Hematopoietic multipotent progenitor cell treated with erythropoietin and hydrocortisone succinate and interleukin-3 and kit ligand, for 6 days (in vitro differentiated cells): ENCODE measurements at regions not wholly inside any gene's neighbourhood (a gene's known extent, or its start where the extent isn't known, plus 50 kb on each side); places are given as distances from the start of the nearest gene placed in this dataset.
A peak's percentile ranks its signal among the peaks of the same experiment; 100 is the strongest.
"Not testable (repeated sequence)": the region's sequence is repeated elsewhere in the genome, so short reads cannot be mapped to it uniquely, and the experiment has no call there.

Source experiments
- DNase-seq: peaks from one replicate; pipeline ENCODE4 v3.0.0-alpha.2; 2015

DNA sequence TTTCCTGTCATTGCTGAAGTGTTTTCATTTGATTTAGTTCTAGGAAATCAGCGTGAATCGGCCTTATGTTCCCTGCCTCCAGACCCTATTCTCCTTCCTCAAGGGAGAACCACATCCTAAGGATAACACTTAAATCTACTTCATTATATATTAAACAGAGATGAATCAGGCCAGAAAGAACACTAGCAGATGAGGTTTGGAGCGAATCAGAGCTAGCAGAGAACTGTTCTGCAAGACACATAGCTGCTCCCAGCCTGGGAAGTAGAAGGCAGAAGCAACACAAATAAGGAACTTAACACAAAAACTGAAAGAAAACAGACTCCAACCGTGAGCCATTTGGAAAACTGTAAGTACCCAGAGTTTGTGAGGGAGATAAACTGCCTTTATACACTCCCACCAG is 718.2 kb downstream of the SEMA5A start:
- no peak for DNase-seq

DNA sequence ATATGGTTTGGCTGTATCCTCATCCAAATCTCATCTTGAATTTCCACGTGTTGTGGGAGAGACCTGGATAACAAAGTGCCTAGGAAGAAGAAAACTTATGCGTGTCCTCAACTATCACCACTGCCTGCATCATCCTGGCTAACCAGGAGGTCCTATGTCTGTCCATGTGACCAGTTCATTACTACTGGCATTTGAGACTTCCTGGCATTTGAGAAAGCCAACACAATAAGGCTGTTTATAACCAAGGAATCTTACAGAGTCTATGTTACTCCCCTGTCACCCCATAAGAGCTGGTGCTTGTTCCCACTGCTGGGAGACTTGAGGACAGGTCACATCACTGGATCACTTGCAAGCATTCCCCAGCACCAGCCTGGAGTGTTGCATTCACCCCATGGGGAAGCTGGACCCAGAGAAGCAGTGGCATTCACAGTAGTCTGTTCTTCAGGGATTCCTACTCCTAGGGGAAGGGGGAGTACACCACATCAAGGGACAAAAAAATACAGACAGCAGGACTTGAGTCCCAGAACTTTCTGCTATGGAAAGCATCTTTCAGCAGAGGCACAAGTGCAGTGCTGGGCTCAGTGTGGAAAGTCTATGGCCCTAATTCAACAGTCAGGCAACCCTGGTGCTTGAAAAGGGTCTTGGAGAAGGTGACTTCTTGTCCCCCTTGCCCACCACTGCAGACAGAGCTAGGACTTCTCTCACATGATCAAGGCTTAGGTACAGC is 717.1 kb downstream of the SEMA5A start:
- DNase-seq, result no peak

DNA sequence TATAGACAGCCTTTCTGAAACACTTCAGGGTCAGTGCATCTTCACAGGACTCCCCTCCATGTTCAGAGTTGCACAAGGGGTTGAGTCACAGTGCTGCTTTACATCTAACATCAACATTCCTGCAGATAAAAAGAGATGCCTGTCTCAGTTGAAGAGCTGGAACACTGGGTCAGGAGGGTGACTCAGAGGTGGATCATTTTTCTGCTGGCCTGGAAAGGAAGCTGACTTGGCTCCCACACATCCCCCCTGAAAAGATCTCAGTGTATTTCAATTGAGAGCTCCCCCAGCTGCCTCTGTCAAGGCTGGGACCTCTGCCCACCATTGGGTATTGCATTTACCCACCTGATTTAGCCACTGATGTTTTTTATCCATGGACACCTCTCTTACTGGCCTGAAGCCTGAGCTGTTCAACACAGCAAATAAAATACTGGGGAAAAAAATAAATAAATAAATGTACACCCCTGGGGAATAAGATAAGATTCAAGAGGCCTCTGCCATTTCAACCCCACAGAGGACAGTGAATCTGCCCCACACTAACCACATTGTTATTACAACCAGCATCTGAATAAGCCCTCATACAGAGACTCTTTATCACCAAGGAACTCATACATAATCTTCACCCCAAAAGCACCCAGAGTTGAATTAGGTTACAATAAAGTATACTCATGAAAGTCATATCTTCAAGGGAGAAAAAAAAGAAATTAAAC is 716.4 kb downstream of the SEMA5A start:
- no peak for DNase-seq

DNA sequence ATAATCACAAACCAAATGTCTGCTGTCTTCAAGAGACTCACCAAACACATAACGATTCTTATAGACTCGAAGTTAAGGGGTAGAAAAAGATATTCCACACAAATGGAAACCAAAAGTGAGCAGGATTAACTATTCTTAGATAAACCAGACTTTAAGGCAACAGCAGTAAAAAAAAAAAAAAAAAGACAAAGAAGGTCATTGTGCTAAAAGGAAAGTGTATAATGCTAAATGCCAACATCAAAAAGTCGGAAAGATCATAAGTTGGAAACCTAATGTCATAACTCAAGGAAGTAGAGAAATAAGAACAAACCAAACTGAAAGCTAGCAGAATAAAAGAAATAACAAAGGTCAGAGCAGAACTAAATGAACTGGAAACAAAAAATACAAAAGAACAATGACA is 714.6 kb downstream of the SEMA5A start:
- no peak for DNase-seq

DNA sequence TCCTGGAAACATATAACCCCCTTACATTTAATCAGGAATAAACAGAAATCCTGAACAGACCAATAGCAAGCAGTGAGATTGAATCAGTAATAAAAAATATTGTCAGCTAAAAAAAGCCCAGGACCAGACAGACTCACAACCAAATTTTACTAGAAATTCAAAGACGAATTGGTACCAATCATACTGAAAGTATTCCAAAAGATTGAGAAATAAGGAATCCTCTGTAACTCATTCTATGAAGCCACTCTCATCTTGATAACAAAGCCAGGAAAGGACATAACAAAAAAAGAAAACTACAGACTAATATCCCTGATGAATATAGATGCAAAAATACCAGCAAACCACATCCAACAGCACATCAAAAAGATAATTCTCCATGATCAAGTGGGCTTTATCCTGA is 714.0 kb downstream of the SEMA5A start:
- DNase-seq, result no peak

DNA sequence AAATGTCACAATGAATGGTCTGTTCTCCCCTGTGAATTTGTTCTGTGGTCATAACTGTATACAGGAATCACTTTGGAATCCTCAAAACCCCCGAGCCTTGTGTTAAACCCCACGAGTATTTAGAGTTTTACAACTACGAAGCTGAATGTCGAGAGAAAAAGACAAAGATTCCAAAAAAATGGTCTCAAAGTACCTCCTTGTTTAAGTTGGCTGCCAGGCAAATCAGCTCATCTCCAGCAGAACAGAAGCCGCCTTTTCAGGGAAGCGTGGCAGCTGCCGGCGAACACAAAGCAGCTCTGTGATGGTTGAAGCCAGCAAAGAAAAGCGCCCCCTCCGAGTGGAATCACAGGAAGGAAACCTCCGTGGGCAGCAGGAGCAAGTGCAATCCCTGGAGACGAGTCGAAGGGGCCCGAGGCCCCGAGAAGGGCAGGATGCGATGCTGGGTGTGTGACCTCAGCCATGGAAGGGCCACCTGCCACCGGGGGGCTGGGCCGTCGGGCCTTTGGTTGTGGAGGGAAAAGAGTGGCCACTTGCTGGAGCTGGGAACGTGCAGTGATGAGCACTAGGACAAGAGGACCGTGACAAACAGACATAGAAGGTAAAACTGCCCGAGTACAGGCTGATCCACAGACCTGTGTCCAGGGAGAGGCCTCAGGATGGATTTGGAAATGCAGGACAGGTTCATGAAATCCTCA is 706.4 kb downstream of the SEMA5A start:
- DNase-seq, result no peak

DNA sequence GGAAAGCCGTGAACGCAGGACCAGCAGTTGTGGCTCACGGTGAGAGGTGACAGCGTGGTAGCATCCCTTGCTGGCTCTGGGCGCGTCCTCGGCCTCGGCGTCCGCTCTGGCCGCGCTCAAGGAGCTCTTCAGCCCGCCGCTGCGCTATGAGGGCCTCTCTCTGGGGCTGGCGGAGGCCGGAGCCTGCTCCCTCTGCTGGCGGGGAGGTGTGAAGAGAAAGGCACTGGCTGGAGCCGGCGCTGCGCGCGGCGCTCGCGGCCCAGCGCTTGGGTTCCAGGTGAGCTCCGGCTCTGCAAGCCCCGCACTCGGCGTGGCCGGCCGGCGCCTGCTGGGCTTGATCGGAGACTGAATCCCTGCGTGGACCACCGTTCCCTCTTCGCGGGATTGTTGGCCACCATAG is 705.6 kb downstream of the SEMA5A start:
- no peak for DNase-seq

DNA sequence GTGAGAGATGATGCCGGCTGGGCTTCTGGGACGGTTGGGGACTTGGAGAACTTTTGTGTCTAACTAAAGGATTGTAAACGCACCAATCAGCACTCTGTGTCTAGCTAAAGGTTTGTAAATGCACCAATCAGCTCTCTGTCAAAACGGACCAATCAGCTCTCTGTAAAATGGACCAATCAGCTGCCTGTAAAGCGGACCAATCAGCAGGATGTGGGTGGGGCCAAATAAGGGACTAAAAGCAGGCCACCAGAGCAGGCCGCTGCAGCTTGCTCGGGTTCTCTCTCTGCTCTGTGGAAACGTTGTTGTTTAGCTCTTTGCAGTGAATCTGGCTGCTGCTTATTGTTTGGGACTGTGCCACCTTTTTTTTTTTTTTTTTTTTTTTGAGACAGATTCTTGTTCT is 705.1 kb downstream of the SEMA5A start:
- not testable (repeated sequence) for DNase-seq

DNA sequence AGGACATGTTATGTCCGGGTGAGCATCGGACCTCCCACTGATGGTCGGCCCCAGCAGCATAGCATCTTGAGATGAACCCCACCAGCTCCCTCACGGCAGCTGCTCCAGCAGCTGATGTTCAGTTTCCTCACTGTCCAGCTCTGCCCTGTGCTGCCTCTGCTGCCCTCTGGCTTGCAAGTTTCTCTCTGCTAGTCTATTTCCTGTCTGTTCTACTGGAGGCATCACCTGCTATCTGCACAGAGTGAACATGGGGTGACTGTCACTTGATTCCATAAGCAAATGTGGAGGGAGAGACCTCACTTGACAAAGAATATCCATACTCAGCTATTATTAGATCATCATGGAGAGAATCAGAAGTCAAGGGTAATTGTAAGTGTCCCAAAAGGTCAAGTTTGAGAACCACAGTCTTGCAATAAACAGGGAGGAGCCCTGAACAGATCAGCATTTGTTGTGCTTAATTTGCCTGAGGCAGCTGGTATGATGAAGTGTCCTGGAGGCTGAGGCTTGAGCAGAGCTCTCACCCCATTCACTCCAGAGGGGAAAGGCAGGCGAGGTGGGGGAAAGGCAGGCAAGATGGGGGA is 702.8 kb downstream of the SEMA5A start:
- no peak for DNase-seq

DNA sequence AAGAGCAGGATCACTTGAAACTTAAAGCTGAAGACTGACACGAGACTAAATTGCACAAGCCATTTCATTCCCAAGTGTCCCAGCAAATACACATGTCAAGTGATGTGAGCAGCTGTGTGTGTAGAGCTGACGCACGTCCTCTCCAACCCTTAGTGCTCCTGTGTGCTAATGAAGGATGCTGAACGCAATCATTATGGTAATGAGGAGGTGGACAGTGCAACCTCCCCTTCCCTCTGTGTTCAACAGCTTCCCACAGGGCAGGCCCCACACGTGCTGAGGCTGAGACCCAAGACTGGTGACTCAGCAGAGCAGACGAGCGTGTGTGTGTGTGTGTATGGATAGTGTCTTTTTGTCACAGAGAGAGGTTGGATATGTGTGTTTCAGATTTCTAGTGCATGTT is 702.1 kb downstream of the SEMA5A start:
- no peak for DNase-seq

DNA sequence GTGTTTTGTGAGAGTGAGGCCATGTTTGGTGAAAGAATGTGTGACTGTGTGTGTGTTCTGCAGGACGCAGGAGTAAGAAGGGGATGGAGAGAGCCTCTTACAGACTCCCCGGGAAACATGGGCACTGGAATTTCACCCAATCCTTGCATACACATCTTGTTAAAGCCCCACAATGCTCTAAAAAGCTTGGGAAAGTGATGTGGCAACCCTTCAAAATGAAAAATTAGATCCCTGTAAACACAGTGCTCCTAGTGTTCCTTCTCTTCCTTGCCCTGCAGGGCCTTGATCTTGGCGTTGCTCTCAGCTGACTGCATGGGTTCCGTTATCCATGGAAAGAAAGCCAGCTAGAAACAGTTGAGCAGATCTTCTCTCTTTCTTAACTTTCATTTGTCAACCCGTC is 701.7 kb downstream of the SEMA5A start:
- DNase-seq, result no peak

DNA sequence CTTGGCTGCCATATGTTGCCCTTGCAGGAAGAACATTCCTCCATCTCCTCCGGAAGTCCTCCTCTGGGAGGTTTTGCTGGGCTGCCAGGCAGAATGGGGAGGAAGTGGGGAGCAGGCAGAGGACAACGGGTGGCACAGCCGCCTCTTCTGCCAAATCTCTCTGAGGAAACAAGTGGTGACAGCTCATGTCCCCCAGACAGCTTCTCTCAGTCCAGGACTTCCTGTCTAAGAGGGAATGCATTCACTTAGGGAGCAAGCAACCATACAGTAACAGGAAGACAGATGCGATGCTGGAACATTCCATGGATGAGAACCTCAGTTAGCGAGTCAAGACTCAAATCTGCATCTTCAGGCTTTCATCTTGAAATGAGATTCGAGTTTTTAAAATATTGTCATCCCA is 701.0 kb downstream of the SEMA5A start:
- no peak for DNase-seq

DNA sequence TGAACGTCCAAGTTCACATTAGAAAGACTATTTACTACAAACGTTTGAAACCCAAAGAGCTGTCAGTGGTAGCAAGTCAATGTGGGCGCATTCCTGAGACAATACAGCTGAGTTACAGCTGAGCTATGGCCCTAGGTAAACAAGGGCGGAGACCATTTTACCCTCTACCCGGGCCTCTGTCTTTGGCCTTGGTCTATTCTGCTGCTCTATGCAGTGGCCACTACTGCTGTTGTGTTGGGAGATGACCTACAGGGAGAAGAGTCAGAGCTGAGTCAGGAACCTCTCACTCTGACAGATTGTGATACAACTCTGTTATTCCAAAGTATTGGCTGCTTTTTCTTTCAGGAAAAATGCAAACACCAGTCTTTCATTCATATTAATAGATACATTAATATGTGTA is 700.6 kb downstream of the SEMA5A start:
- DNase-seq, result no peak

DNA sequence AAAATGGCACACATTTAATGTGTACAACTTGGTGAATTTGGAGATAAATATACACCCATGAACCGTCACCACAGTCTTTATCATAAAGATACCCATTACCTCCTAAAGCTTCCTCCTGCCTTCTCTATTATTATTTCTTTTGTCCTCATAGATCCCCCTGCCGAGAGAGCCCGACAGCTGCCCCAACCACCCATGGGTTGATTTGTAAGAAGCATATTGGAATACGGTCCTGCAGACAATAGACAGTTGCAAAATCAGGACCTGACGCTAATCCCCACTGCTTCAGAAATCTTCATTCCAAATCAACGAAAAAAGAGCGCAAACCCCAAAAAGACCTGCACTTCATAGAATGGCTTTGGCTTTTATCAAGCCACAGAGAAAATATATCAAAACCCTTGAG is 697.5 kb downstream of the SEMA5A start:
- no peak for DNase-seq

DNA sequence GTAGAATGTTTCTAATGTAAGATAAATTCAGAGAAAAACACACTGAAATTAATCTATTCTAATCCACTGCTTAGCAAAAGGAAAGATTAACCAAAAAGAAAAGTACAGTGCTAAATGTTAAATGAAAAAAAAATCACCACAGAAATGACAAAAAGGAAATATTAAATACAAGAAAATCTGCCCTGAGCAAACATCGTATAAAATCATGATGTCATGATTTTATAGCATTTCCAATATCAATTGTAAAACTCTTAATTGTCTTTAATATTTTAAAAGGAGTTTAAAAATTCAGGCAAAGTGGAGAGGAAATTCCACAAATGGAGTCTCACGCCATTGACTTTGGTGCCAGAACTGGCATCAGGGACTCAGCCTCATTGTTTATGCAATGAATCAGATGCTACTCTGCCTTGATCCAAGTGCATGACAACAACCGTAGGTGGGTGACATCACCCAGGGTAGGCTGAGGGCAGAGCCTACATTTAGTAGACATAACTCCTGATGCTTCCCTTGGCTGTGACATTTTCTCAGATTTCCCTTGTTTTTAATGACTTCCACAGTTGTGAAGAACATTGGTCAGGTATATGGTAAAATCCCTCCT is 696.8 kb downstream of the SEMA5A start:
- DNase-seq, result no peak

DNA sequence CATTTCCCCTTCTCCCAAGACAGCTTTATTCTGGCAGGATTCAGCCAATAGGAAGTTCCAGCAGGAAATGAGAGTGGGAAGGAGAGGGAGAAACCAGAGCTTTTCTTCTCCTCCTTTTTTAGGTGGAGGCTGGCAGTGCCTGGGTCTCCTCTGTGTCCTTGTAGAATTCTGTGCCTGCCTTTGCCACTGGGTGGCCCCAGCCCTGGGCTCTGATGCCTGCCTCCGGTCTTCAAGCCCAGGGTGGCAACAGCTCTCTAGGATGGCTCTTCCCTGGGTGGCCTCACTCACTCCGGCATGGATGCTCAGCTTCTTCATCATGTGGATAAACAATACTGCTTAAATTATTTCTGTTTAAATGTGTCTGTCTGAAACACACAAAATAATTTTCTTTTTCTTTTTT is 694.8 kb downstream of the SEMA5A start:
- DNase-seq, result no peak

DNA sequence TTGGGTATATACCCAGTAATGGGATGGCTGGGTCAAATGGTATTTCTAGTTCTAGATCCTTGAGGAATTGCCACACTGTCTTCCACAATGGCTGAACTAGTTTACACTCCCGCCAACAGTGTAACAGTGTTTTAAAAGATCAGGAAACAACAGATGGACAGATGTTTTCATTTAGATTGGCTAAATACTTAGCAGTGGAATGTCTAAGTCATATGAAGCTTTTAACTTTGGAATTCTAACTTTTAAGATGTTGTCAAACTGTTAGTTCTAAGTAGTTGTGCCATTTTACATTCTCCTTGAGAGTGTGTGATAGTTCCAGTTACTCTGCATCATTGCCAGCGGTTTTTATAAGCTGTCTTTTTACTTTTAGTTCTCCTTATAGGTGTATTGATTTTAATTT is 688.8 kb downstream of the SEMA5A start:
- DNase-seq, result no peak

DNA sequence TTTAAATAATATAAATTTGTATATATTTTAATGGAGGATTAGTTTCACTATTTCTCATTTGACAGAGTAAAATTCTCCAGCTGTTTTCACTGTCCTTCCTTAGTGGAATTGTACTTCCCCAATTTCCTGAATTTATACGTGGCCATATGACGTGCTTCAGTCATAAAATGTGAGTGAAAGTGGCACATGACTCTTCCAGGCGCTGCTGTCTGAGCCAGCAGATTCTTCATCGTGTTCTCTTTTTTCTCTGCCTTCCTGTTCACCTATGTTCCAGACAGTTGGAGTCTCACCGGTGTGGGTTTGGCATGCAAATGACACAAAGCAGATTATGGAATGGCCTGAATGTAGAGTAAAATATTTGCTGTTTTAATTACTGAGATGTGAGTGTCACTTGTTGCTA is 684.1 kb downstream of the SEMA5A start:
- DNase-seq, result no peak

DNA sequence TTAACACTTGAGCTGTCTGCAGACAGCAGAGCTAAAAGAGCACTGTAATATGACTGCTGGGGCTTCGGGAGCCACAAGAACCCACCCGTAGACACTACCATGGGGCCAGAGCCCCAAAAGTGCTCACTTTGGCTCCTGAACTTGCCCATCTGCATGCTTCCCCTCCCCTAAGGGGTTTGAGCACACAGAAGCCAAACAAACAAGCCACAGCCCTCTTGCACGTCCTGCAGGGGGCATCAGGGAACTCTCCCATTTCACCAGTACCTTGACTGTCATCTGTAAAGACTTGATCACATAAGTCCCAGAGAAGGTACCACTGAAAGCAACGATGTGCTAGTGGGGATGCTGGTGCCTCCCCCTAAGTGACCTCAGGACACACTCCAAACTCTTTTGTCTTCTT is 681.8 kb downstream of the SEMA5A start:
- peak; percentile 26 for DNase-seq

DNA sequence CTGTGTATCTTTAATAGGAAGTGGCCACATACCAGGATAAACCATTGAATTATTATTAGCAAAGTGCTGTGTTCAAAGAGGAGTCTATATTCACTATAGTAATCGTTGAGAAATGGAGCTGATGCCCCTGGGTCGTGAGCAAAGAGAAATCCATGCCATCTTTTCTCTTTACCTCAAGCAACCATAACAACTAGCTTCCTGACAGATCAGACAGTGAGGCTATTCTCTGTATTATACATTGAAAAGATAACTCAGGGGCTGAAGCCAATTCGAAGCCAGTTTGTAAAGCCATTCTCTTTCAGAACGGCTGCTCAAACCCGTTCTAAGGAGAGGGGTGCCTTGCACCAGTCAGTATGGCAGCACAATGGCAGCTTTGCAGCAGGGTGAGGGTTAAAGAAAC is 680.6 kb downstream of the SEMA5A start:
- no peak for DNase-seq

DNA sequence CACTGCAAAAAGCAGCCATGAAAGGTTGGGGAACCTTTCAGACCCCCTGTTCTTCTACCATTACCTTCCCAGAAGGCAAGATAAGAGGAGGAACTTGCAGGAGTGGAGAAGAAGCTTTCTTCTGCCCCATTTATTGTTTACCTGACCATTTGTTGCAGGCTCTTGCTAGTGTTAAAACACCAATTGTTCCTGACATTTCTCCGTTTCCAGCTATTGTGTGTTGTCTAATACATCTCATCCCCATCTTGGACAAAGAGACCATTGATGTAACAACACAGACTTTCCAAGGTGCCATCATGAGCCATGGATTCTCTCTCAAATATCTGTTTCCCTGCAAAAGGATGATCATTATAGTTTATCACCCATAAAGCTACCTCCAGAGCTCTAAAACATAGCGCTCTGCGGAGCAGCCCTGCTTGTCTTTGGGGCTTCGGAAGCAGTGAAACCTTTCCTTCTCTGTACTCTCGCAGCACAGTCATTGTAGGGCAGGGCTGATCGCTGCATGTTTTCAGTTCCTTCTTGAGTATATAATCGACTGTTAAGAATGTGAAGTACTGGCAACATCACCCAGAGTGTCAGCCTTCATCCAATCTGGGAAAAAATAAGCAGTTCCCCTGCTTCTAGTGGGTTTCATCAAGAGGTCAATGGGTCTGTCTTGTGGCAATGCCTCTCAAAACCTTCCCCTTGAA is 680.0 kb downstream of the SEMA5A start:
- no peak for DNase-seq

DNA sequence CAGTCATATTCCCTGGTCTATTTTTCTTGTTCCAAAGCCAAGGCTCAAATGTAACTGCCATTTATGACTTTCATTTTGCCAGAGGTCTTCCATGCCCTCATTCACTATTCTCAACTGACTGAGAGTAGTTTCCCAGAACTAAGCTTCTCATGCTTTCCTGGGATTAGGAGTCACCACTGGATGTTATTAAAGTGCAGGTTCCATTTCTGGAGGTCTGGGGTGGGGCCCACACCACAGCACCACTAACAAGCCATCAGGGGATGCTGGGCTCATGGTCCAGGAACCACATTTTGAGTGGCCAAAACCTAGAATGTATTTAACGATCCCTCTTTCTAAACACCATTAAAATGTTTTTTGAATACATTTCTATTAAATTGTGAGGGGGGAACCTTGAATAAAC is 677.6 kb downstream of the SEMA5A start:
- no peak for DNase-seq

DNA sequence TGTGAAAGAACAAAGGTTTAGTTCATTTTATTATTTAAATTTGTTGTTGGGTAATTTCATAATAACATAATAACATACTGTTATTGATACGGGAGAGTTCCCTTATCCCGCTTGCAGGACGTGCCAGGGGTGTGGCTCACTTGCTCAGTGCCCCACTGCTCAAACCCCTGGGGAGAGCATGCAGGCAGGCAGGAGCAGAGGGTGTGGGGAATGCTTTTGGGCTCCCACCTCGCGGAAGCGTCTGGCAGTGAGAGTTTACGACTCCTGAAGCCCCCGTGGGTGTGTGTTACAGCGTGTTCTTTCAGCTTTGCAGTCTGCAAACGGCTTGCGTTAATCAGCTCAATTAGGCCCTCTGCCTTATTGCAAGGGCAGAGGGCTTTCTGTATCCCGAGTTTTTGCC is 675.9 kb downstream of the SEMA5A start:
- DNase-seq, result no peak
